ENCODE measurements at regions not wholly inside any gene's neighbourhood (a gene's known extent, or its start where the extent isn't known, plus 50 kb on each side); places are given as distances from the start of the nearest gene placed in this dataset.

GRCh38 chr2:105640246-105640645 lies 104.5 kb upstream of the NCK2 start:
- TF ChIP-seq CTCF (IDR thresholded peaks at IDR 0.05; ENCODE audit: poor library complexity, severe bottlenecking) (no peak), EP300 (conservative IDR thresholded peaks at IDR 0.05; ENCODE audit: poor library complexity, severe bottlenecking) (no peak), TAF1 (IDR thresholded peaks at IDR 0.05; ENCODE audit: low read depth) (no peak), POLR2AphosphoS5 (IDR thresholded peaks at IDR 0.05) (no peak), REST (IDR thresholded peaks at IDR 0.05; ENCODE audit: borderline replicate concordance) (no peak), RAD21 (conservative IDR thresholded peaks at IDR 0.05) (no peak), SMC3 (conservative IDR thresholded peaks at IDR 0.05; ENCODE audit: poor library complexity) (no peak), EZH2 (IDR thresholded peaks at IDR 0.05; ENCODE audit: borderline replicate concordance, insufficient read depth, low read length, poor library complexity, severe bottlenecking) (no peak), MXI1 (conservative IDR thresholded peaks at IDR 0.05; ENCODE audit: poor library complexity, severe bottlenecking) (no peak)
